ENCODE measurements at regions not wholly inside any gene's neighbourhood (a gene's known extent, or its start where the extent isn't known, plus 50 kb on each side); places are given as distances from the start of the nearest gene placed in this dataset.

DNA sequence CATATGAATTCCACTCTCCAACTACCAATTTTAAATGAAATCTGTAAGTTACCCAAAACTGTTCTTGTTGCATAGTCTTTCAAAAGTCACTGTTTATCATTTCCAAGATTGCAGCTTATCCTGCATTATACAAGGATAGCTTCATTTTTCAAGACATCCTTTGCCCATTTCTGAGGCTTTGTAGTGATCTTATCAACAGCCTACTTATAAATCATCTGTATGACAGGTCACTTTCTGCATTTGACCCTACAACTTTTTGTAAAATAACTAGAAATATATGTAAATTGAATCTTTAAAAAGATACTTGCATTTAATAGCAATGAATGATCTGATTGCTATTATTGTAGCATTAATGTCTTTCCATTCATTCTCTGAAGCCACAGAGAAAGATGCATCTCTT lies 521.1 kb downstream of the UTRN start:
- no peak for ATAC-seq
- no peak overlapping the region for H3K4me3 ChIP-seq
- intact Hi-C loops (cut with DNase I), result no loop called here
- no peak for DNase-seq
- H3K27me3 ChIP-seq (ENCODE audit: low read depth), result no peaks in the 10 kb centered on the region
- H3K4me1 ChIP-seq, result no peaks in the 10 kb centered on the region
- TF ChIP-seq, protein P1, sequence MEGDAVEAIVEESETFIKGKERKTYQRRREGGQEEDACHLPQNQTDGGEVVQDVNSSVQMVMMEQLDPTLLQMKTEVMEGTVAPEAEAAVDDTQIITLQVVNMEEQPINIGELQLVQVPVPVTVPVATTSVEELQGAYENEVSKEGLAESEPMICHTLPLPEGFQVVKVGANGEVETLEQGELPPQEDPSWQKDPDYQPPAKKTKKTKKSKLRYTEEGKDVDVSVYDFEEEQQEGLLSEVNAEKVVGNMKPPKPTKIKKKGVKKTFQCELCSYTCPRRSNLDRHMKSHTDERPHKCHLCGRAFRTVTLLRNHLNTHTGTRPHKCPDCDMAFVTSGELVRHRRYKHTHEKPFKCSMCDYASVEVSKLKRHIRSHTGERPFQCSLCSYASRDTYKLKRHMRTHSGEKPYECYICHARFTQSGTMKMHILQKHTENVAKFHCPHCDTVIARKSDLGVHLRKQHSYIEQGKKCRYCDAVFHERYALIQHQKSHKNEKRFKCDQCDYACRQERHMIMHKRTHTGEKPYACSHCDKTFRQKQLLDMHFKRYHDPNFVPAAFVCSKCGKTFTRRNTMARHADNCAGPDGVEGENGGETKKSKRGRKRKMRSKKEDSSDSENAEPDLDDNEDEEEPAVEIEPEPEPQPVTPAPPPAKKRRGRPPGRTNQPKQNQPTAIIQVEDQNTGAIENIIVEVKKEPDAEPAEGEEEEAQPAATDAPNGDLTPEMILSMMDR (IDR thresholded peaks at IDR 0.05), result no peak
- peaks cover 37% of the 10 kb centered on the region for H3K36me3 ChIP-seq
- no peak overlapping the region for H3K27ac ChIP-seq
- H3K9me3 ChIP-seq, result no peaks in the 10 kb centered on the region

DNA sequence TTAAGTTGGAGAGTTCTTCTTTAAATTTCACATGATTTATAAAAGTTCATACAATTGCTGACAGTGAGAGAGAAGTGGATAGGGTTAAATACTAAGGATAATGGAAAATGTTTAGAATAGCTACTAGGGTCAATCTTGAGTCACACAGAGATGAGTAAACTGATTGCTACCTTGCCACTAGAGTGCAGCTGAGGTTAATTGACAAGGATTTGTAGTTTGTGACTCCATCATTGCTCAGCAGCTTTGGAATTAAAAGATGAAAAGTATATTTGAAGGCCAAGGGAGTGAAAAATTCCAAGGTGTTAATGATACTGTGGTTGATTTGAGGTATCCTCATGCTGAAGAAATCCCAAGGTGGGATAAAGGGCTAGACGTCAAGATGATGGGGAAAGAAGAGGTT lies 524.0 kb downstream of the UTRN start:
- ATAC-seq (no peak), DNase-seq (no peak)
- TF ChIP-seq, protein P1 (IDR thresholded peaks at IDR 0.05), result no peak
- Histone ChIP-seq H3K4me1 (no peaks in the 10 kb centered on the region), H3K9me3 (no peaks in the 10 kb centered on the region), H3K36me3 (peaks cover 32% of the 10 kb centered on the region), H3K4me3 (no peak overlapping the region), H3K27me3 (ENCODE audit: low read depth) (no peaks in the 10 kb centered on the region), H3K27ac (no peak overlapping the region)
- intact Hi-C loops (cut with DNase I), result no loop called here

DNA sequence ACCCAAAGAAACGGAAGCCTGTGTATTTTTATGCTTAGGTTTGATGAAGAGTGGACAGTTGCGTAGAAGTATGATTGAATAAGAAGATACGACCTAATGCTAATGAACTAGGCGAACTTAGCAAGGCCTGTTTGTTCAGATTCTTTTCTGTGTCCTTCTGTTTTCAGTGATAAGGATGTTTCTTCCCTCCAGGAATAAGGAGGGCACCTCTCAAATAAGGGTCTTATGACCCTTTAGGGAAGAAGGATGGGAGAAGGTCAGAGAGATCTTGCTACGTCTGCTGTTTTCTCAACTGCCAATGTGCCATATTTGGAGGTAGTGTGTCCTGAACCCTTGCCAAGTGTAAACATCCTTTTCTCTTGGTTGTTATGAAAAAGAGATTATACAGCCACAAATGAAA lies 524.8 kb downstream of the UTRN start:
- Histone ChIP-seq H3K4me1 (no peaks in the 10 kb centered on the region), H3K27me3 (ENCODE audit: low read depth) (no peaks in the 10 kb centered on the region), H3K27ac (no peak overlapping the region), H3K4me3 (no peak overlapping the region), H3K9me3 (no peaks in the 10 kb centered on the region), H3K36me3 (peaks cover 29% of the 10 kb centered on the region)
- DNase-seq, result no peak
- ATAC-seq, result no peak
- intact Hi-C loops (cut with DNase I), result no loop called here
- TF ChIP-seq, protein P1 (IDR thresholded peaks at IDR 0.05), result no peak

DNA sequence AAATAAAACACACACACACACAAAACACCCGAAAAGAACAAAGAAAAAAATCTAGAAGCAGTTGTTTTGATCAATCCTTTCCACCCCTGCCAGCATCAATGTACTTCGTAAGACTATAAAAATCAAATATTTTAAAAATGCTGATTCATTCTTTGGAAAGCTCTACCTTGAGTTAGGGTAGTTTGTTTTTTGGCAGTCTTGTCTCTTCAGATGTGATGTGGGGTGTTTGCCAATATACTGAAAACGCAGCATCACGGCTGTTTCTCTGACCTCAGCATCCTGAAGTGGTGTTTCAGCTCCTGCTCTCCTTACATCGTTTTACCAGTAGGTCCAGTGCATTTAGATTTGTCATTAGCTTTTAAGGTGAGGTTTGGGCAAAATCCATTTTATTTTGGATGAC lies 526.0 kb downstream of the UTRN start:
- Histone ChIP-seq H3K4me1 (no peaks in the 10 kb centered on the region), H3K9me3 (no peaks in the 10 kb centered on the region), H3K4me3 (no peak overlapping the region), H3K27ac (no peak overlapping the region), H3K36me3 (peaks cover 29% of the 10 kb centered on the region), H3K27me3 (ENCODE audit: low read depth) (no peaks in the 10 kb centered on the region)
- TF ChIP-seq, protein P1 (IDR thresholded peaks at IDR 0.05), result no peak
- no peak for ATAC-seq
- no peak for DNase-seq
- intact Hi-C loops (cut with DNase I), result no loop called here

DNA sequence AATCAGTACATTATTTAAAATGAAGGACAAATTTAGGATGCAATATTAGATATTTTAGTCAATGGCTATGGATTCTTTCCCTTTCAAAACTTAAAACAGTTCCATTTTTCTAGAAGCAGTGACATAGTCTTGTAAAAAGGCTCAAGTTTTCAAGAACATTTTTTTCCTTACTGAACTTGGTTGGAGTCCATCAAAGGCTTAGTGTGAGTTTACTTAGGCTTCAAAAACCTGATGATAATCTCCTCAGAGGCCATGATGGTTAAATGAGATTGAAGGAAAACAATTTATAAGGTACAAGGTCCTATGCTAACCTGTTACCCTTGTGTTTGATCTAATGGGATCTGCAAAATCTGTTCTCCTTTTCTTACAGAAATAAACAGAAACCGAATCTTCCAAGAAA lies 531.8 kb downstream of the UTRN start:
- H3K4me1 ChIP-seq, result no peaks in the 10 kb centered on the region
- H3K9me3 ChIP-seq, result no peaks in the 10 kb centered on the region
- intact Hi-C loops (cut with DNase I), result no loop called here
- H3K36me3 ChIP-seq, result peaks cover 23% of the 10 kb centered on the region
- DNase-seq, result no peak
- H3K4me3 ChIP-seq, result no peak overlapping the region
- no peaks in the 10 kb centered on the region for H3K27me3 ChIP-seq (ENCODE audit: low read depth)
- ATAC-seq, result no peak
- TF ChIP-seq, protein P1 (IDR thresholded peaks at IDR 0.05), result no peak
- no peak overlapping the region for H3K27ac ChIP-seq

DNA sequence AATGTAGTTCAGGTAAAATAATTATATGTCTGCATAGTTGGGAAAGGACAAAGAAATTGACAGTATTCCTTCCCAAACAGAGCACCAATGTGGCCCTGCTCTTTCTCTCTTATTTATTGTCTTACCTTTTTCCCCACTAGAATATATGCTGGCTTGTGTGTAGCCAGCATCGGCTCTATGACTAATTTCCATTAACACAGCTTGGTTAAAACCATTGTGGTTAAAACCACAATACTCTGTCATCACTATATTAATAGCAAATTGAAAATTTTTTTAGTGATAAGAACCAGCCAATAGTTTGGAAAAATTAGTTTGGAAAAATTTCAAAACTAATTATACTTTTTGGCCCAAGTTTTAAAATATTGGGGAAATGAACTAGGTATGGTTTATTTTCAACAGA lies 535.1 kb downstream of the UTRN start:
- TF ChIP-seq, protein P1 (IDR thresholded peaks at IDR 0.05), result no peak
- Histone ChIP-seq H3K36me3 (peaks cover 13% of the 10 kb centered on the region), H3K27me3 (ENCODE audit: low read depth) (no peaks in the 10 kb centered on the region), H3K4me3 (no peak overlapping the region), H3K4me1 (no peaks in the 10 kb centered on the region), H3K27ac (no peak overlapping the region), H3K9me3 (no peaks in the 10 kb centered on the region)
- DNase-seq (no peak), ATAC-seq (no peak)
- intact Hi-C loops (cut with DNase I), result no loop called here
